Upper lobe of left lung (tissue), 4 donors: ENCODE measurements at regions not wholly inside any gene's neighbourhood (a gene's known extent, or its start where the extent isn't known, plus 50 kb on each side); places are given as distances from the start of the nearest gene placed in this dataset.

Source experiments
- EP300 ChIP-seq, 4 donors: sonication (generic); formaldehyde crosslinking; IDR thresholded peaks; one replicate each; pipeline ENCODE4 v1.5.1; 2017; ENCODE audit warnings: antibody characterized with exemption in 4 of 4, control low read depth in 2 of 4
- TF ChIP-seq, protein P1 (sequence below), 6 experiments: fragments of 450-650 bp in 4 of 6; fragments of 200-600 bp in 2 of 6; sonication (generic) in 2 of 6; IDR thresholded peaks; one replicate each; pipeline ENCODE4 v1.5.1; 2016 to 2019; ENCODE audit warnings: antibody characterized with exemption in 6 of 6

DNA sequence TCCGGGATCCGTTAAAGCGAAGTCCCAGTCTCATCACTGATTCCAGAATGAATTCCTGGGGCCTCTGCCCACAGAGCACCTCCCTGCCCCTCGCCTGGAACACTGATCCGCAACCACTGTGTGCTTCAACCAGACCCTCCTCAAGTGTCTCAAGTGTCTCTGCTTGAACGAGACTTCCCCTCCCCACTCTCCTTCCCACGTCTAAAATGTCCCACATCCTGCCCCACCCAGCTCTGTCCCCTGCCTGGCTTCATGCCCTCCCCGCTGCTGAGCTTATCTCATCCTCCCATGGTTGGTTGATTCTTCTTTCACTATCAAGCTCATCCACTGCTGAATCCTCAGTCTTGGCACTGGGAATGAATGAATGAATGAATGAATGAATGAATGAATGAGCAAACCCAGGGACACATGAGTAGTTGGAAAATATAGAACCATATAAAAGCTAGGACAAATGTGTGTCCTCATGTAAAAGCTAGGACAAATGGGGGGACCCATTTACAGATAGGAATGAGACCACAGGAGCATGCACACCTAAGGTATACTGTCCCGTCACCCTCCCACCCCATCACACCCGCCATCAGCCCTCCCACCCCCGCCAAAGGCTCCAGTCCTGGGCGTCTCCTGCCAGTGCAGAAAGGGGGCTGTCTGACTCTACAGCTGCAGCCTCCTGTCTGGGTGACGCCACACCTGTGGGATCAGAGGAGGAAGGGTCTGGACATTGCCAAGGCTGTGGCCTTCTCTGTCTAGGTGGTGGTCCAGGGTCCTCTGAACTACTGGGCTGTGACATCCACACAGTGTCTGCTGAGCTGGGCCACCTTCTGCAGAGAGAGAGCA is 71.4 kb upstream of the LINC01488 start:
- TF ChIP-seq, protein P1, sequence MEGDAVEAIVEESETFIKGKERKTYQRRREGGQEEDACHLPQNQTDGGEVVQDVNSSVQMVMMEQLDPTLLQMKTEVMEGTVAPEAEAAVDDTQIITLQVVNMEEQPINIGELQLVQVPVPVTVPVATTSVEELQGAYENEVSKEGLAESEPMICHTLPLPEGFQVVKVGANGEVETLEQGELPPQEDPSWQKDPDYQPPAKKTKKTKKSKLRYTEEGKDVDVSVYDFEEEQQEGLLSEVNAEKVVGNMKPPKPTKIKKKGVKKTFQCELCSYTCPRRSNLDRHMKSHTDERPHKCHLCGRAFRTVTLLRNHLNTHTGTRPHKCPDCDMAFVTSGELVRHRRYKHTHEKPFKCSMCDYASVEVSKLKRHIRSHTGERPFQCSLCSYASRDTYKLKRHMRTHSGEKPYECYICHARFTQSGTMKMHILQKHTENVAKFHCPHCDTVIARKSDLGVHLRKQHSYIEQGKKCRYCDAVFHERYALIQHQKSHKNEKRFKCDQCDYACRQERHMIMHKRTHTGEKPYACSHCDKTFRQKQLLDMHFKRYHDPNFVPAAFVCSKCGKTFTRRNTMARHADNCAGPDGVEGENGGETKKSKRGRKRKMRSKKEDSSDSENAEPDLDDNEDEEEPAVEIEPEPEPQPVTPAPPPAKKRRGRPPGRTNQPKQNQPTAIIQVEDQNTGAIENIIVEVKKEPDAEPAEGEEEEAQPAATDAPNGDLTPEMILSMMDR (IDR thresholded peaks at IDR 0.05), result no peak
- TF ChIP-seq EP300 (IDR thresholded peaks at IDR 0.05), result no peak
